Superior temporal gyrus (tissue), 1 donor: ENCODE measurements at regions not wholly inside any gene's neighbourhood (a gene's known extent, or its start where the extent isn't known, plus 50 kb on each side); places are given as distances from the start of the nearest gene placed in this dataset.
A peak's percentile ranks its signal among the peaks of the same experiment; 100 is the strongest.

Experiments
- DNase-seq: peaks from one replicate; pipeline ENCODE4 v3.0.0-alpha.2; 2016; ENCODE audit errors: extremely low spot score

- peak; percentile 18 for DNase-seq
Measured at GRCh38 chr5:176733406-176734262, 76.7 kb upstream of the UNC5A start.

GRCh38 chr5:176734756-176735342, 75.5 kb upstream of the UNC5A start:
- DNase-seq = peak; percentile 38

GRCh38 chr5:176735383-176736265, 74.7 kb upstream of the UNC5A start:
- peak; percentile 63 for DNase-seq

- DNase-seq = no peak
Measured at GRCh38 chr5:176736301-176736930, 73.9 kb upstream of the UNC5A start.

GRCh38 chr5:176736931-176737745, 73.2 kb upstream of the UNC5A start:
- peak; percentile 17 for DNase-seq

- DNase-seq = no peak
Measured at GRCh38 chr5:176737746-176738636, 72.4 kb upstream of the UNC5A start.

- DNase-seq = no peak
Measured at GRCh38 chr5:176738637-176739250, 71.6 kb upstream of the UNC5A start.

- no peak for DNase-seq
Measured at GRCh38 chr5:176739461-176740051, 70.8 kb upstream of the UNC5A start.

- no peak for DNase-seq
Measured at GRCh38 chr5:176740131-176740701, 70.1 kb upstream of the UNC5A start.

- DNase-seq = no peak
Measured at GRCh38 chr5:176740702-176741496, 69.5 kb upstream of the UNC5A start.

- DNase-seq = no peak
Measured at GRCh38 chr5:176741561-176742211, 68.7 kb upstream of the UNC5A start.

GRCh38 chr5:176742246-176743105, 67.9 kb upstream of the UNC5A start:
- DNase-seq = no peak

- peak; percentile 23 for DNase-seq
Measured at GRCh38 chr5:176743136-176743861, 67.1 kb upstream of the UNC5A start.

- DNase-seq = peak; percentile 32
Measured at GRCh38 chr5:176743868-176744583, 66.3 kb upstream of the UNC5A start.

- peak; percentile 55 for DNase-seq
Measured at GRCh38 chr5:176744584-176744965, 65.8 kb upstream of the UNC5A start.
